ENCODE measurements at regions not wholly inside any gene's neighbourhood (a gene's known extent, or its start where the extent isn't known, plus 50 kb on each side); places are given as distances from the start of the nearest gene placed in this dataset.
A peak's percentile ranks its signal among the peaks of the same experiment; 100 is the strongest.

- no peak for DNase-seq (ENCODE audit: low spot score)
Observed at GRCh38 chr2:118554616-118555015, 292.8 kb downstream of the EN1 start.

GRCh38 chr2:118549503-118549902 is 297.9 kb downstream of the EN1 start:
- no peak overlapping the region for H3K27ac ChIP-seq (ENCODE audit: low read depth, low read length, poor library complexity, severe bottlenecking)
- no peak overlapping the region for H3K4me3 ChIP-seq (ENCODE audit: low read depth, low read length, poor library complexity, severe bottlenecking)
- no TSS peak for BruUV-seq (replicated peaks)
- TF ChIP-seq CTCF (conservative IDR thresholded peaks at IDR 0.05; ENCODE audit: low read depth, low read length): no peak
- no peak for TF ChIP-seq EZH2 (IDR thresholded peaks at IDR 0.05; ENCODE audit: borderline replicate concordance, low read depth, low read length, poor library complexity, severe bottlenecking)
- H3K36me3 ChIP-seq (ENCODE audit: insufficient read depth, low read length, poor library complexity, severe bottlenecking): no peaks in the 10 kb centered on the region
- intact Hi-C loops (cut with micrococcal nuclease; ENCODE audit: unreplicated experiment): no loop called here
- no peaks in the 10 kb centered on the region for H3K4me1 ChIP-seq (ENCODE audit: insufficient read depth, low read length, poor library complexity, severe bottlenecking)
- H3K27me3 ChIP-seq (replicated peaks; ENCODE audit: insufficient read depth, low read depth, low read length, poor library complexity): no peaks in the 10 kb centered on the region
- no peaks in the 10 kb centered on the region for H3K9me3 ChIP-seq (ENCODE audit: low read depth, low read length, poor library complexity, severe bottlenecking)
- ChIA-PET POLR2A (ENCODE audit: low non-redundant PET) (no interaction called here), CTCF (interaction anchor here (0.9 kb wide), 1 partner anchor 306 kb away, joined by 3 read pairs; no protein-coding TSS in a partner anchor)
- no peak for DNase-seq (ENCODE audit: low spot score)

More at GRCh38 chr2:118554616-118555015, 292.8 kb downstream of the EN1 start:
- TF ChIP-seq EZH2 (IDR thresholded peaks at IDR 0.05; ENCODE audit: borderline replicate concordance, low read depth, low read length, poor library complexity, severe bottlenecking): no peak
- TF ChIP-seq CTCF (conservative IDR thresholded peaks at IDR 0.05; ENCODE audit: low read depth, low read length): 0 out of 2 replicates have a peak, but pooled peaks have one; percentile 8
- Histone ChIP-seq H3K36me3 (ENCODE audit: insufficient read depth, low read length, poor library complexity, severe bottlenecking) (no peaks in the 10 kb centered on the region), H3K4me3 (ENCODE audit: low read depth, low read length, poor library complexity, severe bottlenecking) (no peak overlapping the region), H3K9me3 (ENCODE audit: low read depth, low read length, poor library complexity, severe bottlenecking) (no peaks in the 10 kb centered on the region), H3K4me1 (ENCODE audit: insufficient read depth, low read length, poor library complexity, severe bottlenecking) (no peaks in the 10 kb centered on the region), H3K27ac (ENCODE audit: low read depth, low read length, poor library complexity, severe bottlenecking) (no peak overlapping the region), H3K27me3 (replicated peaks; ENCODE audit: insufficient read depth, low read depth, low read length, poor library complexity) (no peaks in the 10 kb centered on the region)
- no TSS peak for BruUV-seq (replicated peaks)
- ChIA-PET CTCF (no interaction called here), POLR2A (ENCODE audit: low non-redundant PET) (no interaction called here)
- intact Hi-C loops (cut with micrococcal nuclease; ENCODE audit: unreplicated experiment): no loop called here

- no peaks in the 10 kb centered on the region for H3K4me1 ChIP-seq (ENCODE audit: insufficient read depth, low read length, poor library complexity, severe bottlenecking)
- no peak overlapping the region for H3K27ac ChIP-seq (ENCODE audit: low read depth, low read length, poor library complexity, severe bottlenecking)
- TF ChIP-seq EZH2 (IDR thresholded peaks at IDR 0.05; ENCODE audit: borderline replicate concordance, low read depth, low read length, poor library complexity, severe bottlenecking): no peak
- no peak for TF ChIP-seq CTCF (conservative IDR thresholded peaks at IDR 0.05; ENCODE audit: low read depth, low read length)
- POLR2A ChIA-PET (ENCODE audit: low non-redundant PET): no interaction called here
- no peak overlapping the region for H3K4me3 ChIP-seq (ENCODE audit: low read depth, low read length, poor library complexity, severe bottlenecking)
- H3K27me3 ChIP-seq (replicated peaks; ENCODE audit: insufficient read depth, low read depth, low read length, poor library complexity): no peaks in the 10 kb centered on the region
- DNase-seq (ENCODE audit: low spot score): no peak
- no peaks in the 10 kb centered on the region for H3K9me3 ChIP-seq (ENCODE audit: low read depth, low read length, poor library complexity, severe bottlenecking)
- no TSS peak for BruUV-seq (replicated peaks)
- CTCF ChIA-PET: interaction anchor here (0.9 kb wide), 1 partner anchor 307 kb away, joined by 3 read pairs; no protein-coding TSS in a partner anchor
- intact Hi-C loops (cut with micrococcal nuclease; ENCODE audit: unreplicated experiment): no loop called here
- no peaks in the 10 kb centered on the region for H3K36me3 ChIP-seq (ENCODE audit: insufficient read depth, low read length, poor library complexity, severe bottlenecking)
Observed at GRCh38 chr2:118548880-118549488, 298.5 kb downstream of the EN1 start.

All from A673 (cell line).